GM20000 (cell line): ENCODE measurements at regions not wholly inside any gene's neighbourhood (a gene's known extent, or its start where the extent isn't known, plus 50 kb on each side); places are given as distances from the start of the nearest gene placed in this dataset.

Experiments used
- DNase-seq: peaks from one replicate; pipeline ENCODE4 v3.0.0; 2012; ENCODE audit warnings: low spot score
- TF ChIP-seq, protein P1 (sequence below): IDR thresholded peaks from 2 replicates; pipeline ENCODE4 v1.5.1; 2012; ENCODE audit warnings: mild to moderate bottlenecking, control low read depth; ENCODE audit errors: extremely low read depth, missing control alignments

DNA sequence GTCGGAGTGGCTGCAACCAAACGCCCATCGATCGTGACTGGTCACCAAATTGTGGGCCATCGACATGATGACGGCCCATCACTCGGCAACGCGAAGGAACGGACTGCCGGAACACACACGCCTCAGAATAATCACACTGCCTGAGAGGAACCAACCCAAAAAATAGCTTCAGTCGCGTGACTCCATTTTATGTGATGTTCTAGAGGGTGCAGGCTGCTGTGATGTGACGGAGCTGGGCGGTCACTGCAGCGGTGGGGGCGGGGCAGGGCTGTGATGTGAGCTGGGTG lies 174.6 kb downstream of the CTTN start:
- no peak for DNase-seq
- TF ChIP-seq, protein P1, sequence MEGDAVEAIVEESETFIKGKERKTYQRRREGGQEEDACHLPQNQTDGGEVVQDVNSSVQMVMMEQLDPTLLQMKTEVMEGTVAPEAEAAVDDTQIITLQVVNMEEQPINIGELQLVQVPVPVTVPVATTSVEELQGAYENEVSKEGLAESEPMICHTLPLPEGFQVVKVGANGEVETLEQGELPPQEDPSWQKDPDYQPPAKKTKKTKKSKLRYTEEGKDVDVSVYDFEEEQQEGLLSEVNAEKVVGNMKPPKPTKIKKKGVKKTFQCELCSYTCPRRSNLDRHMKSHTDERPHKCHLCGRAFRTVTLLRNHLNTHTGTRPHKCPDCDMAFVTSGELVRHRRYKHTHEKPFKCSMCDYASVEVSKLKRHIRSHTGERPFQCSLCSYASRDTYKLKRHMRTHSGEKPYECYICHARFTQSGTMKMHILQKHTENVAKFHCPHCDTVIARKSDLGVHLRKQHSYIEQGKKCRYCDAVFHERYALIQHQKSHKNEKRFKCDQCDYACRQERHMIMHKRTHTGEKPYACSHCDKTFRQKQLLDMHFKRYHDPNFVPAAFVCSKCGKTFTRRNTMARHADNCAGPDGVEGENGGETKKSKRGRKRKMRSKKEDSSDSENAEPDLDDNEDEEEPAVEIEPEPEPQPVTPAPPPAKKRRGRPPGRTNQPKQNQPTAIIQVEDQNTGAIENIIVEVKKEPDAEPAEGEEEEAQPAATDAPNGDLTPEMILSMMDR: no peak

DNA sequence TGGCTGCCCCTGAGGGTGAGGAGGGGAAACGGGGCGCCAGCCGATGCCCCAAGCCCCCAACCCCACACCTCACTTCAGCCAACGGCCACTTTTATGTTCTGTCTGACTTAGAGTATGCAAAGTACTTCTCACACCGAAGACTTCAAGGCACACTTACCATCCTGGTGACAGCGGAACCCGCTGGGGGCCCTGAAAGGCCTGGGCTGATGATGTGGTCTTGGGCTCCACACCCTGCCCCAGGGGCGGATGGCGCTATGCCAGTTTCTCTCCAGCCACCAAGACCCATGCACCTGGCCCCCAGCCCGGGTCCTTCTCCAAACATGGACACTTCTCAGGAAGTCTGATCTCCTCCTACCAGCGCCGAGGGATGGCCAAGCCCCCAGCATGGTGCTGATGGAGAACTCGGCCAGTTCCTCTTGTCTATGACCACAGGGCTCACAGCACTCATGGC lies 175.4 kb downstream of the CTTN start:
- no peak for DNase-seq
- TF ChIP-seq, protein P1: no peak

DNA sequence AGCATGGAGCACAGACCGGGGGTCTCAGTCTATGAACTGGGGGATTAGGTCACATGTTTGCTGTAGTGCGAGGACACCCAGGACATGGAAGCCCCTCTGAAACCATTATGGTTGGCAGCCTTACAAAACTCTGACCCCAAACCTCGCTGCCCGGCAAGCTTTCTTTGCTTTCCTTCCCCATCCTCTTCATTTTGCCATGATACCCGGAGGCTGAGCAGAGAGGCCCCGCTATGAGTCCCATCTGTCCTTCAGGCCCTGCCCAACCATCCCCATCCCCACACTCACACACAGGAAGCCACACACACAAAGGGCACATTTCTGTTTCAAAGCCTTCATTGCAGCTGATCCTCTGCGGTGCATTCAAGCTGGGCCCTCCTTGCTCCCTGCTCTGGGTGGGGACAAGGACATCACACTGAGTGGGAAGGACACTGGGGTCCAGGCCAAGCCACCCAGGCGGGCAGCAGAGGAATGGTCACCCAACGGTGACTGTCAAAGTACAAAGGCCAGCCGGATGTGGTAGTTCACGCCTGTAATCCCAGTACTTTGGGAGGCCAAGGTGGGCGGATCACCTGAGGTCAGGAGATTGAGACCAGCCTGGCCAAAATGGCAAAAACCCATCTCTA lies 176.5 kb downstream of the CTTN start:
- no peak for DNase-seq
- TF ChIP-seq, protein P1: no peak

DNA sequence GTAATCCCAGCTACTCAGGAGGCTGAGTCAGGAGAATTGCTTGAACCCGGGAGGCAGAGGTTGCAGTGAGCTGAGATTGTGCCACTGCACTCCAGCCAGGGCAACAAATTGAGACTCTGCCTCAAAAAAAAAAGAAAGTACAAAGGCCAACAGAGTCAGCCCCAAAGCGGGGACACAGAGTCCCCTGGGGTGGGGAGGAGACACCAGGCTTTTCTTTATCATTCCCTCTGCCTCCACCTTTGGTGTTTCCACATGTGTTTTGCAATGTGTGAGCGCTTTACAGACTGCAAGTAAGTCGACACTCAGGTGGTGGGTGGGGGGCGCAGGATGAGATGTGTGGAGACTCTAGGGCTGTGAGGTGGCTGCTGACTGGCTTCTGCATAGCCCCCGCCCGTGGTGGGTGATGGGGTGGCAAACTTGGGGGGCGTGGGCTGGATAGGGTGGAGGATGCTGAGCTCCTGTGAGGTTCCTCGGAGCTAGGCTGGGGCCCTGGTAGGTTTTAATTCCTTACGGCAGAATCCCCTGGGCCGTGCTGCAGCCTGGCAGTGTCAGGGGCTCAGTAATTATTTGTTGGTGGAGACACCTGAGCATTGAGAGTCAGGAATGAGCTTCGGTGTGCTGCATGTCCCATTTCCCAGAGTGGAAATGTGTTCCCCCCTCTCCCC lies 177.2 kb downstream of the CTTN start:
- TF ChIP-seq, protein P1: no peak
- DNase-seq: no peak

DNA sequence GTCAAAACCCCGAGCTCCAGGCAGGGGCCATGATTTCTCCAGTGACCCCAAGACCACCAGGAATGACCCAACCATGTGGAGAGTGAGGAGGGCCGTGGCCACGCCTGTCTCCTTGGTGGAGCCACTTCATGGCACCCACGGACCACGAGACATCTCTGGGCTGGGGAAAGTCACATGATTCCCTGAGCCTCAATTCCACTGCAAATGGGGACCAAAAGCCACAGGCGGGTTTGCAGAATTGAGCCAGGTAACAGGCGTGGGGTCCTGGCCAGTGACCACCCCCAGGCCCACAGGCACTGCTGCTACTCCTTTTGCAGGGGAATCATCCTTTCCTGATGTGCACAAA lies 178.9 kb downstream of the CTTN start:
- TF ChIP-seq, protein P1: no peak

DNA sequence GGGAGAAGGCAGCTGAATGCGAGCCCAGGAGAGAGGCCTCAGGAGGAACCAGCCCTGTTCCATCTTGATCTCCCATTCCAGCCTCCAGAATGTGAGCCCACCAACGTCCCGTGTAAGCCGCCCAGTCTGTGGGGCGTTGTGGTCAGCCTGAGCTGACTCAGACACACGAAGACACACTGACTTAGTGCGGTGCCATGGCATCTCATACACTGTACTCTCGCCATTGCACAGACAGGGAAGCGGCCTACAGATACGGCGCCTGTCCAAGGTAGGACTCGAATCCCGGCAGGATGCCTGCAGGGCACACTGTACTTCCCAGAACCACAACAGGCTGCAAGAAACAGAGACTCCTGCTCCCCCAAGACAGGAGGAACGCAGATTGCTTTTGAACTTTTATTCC lies 179.6 kb downstream of the CTTN start:
- TF ChIP-seq, protein P1: no peak
- DNase-seq: no peak

More for the DNA sequence above, 178.9 kb downstream of the CTTN start:
- DNase-seq: no peak

DNA sequence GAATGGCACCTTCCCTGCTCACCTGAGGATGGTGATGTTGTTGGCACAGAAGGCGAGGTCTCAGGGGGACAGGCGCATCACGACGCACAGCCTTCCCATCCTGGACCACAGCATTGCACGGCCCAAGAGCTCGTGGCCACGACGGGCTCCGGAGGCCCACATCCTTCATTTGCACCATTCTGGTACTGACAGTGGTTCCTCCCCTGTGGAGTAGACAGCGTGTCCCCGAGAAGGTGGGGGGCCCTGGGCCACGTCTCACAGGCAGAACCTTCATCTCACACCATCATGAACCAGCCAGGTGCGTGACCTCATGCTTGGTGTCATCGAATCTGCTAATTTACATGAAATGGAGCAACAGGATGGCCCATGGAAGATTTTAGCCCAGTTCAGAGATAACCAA lies 180.0 kb downstream of the CTTN start:
- TF ChIP-seq, protein P1: no peak
- DNase-seq: no peak
